ENCODE measurements at regions not wholly inside any gene's neighbourhood (a gene's known extent, or its start where the extent isn't known, plus 50 kb on each side); places are given as distances from the start of the nearest gene placed in this dataset.

DNA sequence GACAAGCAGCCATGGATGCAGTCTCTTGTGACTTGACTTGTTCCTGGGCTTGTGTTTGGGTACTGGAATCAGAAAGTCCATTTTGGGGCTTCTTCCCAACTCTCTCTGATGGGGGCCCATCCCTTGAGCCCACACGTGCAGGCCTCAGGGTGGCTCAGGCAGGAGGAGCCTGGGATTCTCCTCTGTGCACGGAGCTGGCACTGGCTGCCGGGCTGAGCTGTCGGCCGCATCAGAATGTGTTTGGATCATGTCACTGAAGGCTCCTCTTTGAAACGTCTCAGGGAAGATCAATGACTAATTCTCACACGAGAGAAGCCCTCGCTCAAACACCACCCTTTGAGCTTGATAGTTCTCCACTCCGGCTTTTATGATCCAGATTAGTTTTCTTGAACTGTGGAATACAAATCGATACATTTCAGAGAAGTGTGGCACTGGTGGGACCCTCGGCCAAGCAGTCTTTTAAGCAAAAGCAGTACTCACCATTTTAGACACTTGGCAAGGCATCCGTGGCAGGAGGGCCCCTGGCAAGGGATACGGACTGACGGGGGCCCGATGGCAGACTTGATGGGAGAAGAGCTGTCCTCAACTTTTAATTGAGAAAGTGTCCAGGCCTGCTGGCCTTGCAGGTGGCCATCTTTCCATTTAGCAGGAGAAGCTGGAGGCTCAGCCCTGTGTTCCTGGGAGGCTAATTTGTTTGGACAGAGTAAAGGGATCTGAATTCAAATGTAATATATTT lies 220.7 kb upstream of the C1orf174 start:
- DNase-seq (ENCODE audit: extremely low read depth, low read depth) = no peak
- no peak for TF ChIP-seq CTCF (IDR thresholded peaks at IDR 0.05; ENCODE audit: low read depth, low read length, missing control alignments)
- no peak overlapping the region for H3K4me3 ChIP-seq (replicated peaks; ENCODE audit: low read depth, low read length)

DNA sequence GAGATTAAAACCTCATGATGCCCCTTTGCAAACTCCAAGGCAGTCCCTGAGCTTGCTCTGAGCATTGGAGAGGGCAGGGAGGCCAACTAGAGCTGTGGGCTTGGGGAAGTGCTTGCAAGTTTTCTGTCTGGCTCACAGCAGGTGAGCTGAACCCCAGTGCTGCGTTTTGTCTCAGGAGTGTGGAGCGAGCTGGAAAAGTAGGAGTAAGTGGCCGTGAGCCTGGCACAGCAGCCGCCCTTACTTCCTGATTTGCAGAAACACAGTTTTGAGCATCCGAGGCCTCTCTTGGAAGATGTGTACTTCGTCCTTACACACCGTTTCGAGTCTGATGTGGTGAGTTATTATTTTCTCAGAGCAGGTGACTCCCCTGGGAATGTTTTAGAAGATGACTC lies 221.2 kb upstream of the C1orf174 start:
- no peak for TF ChIP-seq CTCF (IDR thresholded peaks at IDR 0.05; ENCODE audit: low read depth, low read length, missing control alignments)
- H3K4me3 ChIP-seq (replicated peaks; ENCODE audit: low read depth, low read length) = no peak overlapping the region
- no peak for DNase-seq (ENCODE audit: extremely low read depth, low read depth)

- no peak overlapping the region for H3K4me3 ChIP-seq (replicated peaks; ENCODE audit: low read depth, low read length)
- TF ChIP-seq CTCF (IDR thresholded peaks at IDR 0.05; ENCODE audit: low read depth, low read length, missing control alignments) = no peak
- DNase-seq (ENCODE audit: extremely low read depth, low read depth) = no peak
These were observed 221.9 kb upstream of the C1orf174 start for GRCh38 chr1:4121834-4122512.

DNA sequence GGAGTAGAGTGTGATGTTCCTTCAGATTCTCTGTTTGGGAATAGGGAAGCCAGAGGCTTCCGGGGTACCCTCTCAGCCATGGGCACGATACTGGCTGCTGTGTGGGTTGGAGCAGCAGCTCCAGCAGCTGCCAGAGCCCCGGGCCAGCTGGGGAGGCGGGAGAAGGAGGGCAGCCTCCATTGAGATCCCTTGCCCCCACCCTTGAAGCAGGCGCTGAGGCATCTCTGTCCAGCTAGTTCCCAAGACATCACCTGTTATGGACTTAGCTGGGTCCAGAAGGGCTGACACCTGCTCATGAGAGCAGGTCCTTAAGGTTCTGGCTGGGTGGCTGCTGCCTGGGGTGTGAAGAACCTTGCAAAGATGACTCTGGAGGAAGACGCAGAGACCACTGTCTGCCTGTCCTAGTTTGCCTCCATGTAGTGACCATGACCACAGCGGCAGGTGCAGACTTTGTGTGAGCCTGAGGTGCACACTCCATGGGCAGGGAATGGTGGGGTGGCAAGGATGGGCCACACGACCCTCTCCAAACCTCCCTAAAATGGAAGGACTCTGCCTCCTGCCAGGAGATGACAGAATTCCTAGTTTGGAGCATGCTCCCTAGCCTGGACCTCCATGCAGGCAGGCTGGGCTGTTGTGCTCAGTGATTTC lies 222.6 kb upstream of the C1orf174 start:
- DNase-seq (ENCODE audit: extremely low read depth, low read depth) = no peak
- H3K4me3 ChIP-seq (replicated peaks; ENCODE audit: low read depth, low read length) = no peak overlapping the region
- TF ChIP-seq CTCF (IDR thresholded peaks at IDR 0.05; ENCODE audit: low read depth, low read length, missing control alignments) = no peak

DNA sequence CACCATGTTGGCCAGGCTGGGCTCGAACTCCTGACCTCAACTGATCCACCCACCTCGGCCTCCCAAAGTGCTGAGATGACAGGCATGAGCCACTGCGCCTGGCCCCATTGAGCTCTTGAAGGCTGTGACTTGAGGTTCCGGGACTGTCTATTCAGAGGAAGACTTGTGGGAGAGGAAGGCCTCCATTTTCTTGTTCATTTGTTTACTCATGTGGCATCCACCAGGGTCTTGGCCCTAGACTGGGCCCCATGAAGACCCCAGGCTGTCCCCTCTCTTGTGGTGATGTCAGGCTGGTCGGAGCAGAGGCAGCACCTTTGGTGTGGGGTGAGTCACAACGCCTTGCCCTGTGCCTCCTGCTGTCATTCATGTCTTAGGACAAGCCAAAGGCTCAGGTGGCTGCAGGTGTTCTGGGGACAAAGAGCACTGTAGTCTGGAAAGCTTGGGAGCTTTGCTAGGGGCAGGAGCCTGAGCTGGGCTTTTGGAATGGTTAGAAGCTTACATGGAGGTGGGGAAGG lies 224.6 kb upstream of the C1orf174 start:
- no peak for DNase-seq (ENCODE audit: extremely low read depth, low read depth)
- no peak overlapping the region for H3K4me3 ChIP-seq (replicated peaks; ENCODE audit: low read depth, low read length)
- TF ChIP-seq CTCF (IDR thresholded peaks at IDR 0.05; ENCODE audit: low read depth, low read length, missing control alignments) = no peak

GRCh38 chr1:4126251-4126650 lies 226.2 kb upstream of the C1orf174 start:
- no peak for TF ChIP-seq CTCF (IDR thresholded peaks at IDR 0.05; ENCODE audit: low read depth, low read length, missing control alignments)
- H3K4me3 ChIP-seq (replicated peaks; ENCODE audit: low read depth, low read length) = no peak overlapping the region
- DNase-seq (ENCODE audit: extremely low read depth, low read depth) = no peak

All from HFF-Myc (cell line).